Nephron (organoid): ENCODE measurements at regions not wholly inside any gene's neighbourhood (a gene's known extent, or its start where the extent isn't known, plus 50 kb on each side); places are given as distances from the start of the nearest gene placed in this dataset.
A peak's percentile ranks its signal among the peaks of the same experiment; 100 is the strongest.

Experiments
- H3K27ac Mint-ChIP-seq, 3 experiments: 2 replicates each; pipeline ENCODE4 v1.8.0; 2020; ENCODE audit warnings: mixed read lengths in 3 of 3, mild to moderate bottlenecking in 2 of 3, moderate library complexity in 1 of 3
- H3K27me3 Mint-ChIP-seq: 2 replicates; pipeline ENCODE4 v1.8.0; 2021; ENCODE audit warnings: low read depth, mild to moderate bottlenecking, moderate library complexity, mixed read lengths
- H3K36me3 Mint-ChIP-seq: 2 replicates; pipeline ENCODE4 v1.8.0; 2020; ENCODE audit warnings: low read depth, mixed read lengths
- H3K4me1 Mint-ChIP-seq: 2 replicates; pipeline ENCODE4 v1.8.0; 2020; ENCODE audit warnings: mixed read lengths
- H3K4me3 Mint-ChIP-seq, 3 experiments: 2 replicates each; pipeline ENCODE4 v1.8.0; 2020; ENCODE audit warnings: mild to moderate bottlenecking in 3 of 3, mixed read lengths in 3 of 3, moderate library complexity in 2 of 3
- H3K9me3 Mint-ChIP-seq: 2 replicates; pipeline ENCODE4 v1.8.0; 2020; ENCODE audit warnings: mixed read lengths
- CTCF ChIP-seq, 3 experiments: fragments of 200-600 bp; sonication (generic); IDR thresholded peaks; one replicate each; pipeline ENCODE4 v1.5.0; 2021; ENCODE audit warnings: antibody characterized with exemption in 3 of 3; ENCODE audit not compliant: unreplicated experiment in 3 of 3

- Mint-ChIP-seq H3K36me3 (no peaks in the 10 kb centered on the region), H3K9me3 (no peaks in the 10 kb centered on the region), H3K4me1 (peaks cover 13% of the 10 kb centered on the region), H3K27me3 (no peaks in the 10 kb centered on the region), H3K27ac (no peak overlapping the region), H3K4me3 (no peak overlapping the region)
- TF ChIP-seq CTCF (IDR thresholded peaks at IDR 0.05; ENCODE audit: unreplicated experiment in 3 of 3), result no peak
These were observed 121.3 kb upstream of the OSMR start for GRCh38 chr5:38724301-38725030.

GRCh38 chr5:38725371-38725865, 120.4 kb upstream of the OSMR start:
- no peaks in the 10 kb centered on the region for H3K36me3 Mint-ChIP-seq
- peaks cover 10% of the 10 kb centered on the region for H3K4me1 Mint-ChIP-seq
- H3K4me3 Mint-ChIP-seq, result no peak overlapping the region
- peak overlapping the region; percentile 49 to 55 (median 50) for H3K27ac Mint-ChIP-seq
- H3K9me3 Mint-ChIP-seq, result no peaks in the 10 kb centered on the region
- no peak for TF ChIP-seq CTCF (IDR thresholded peaks at IDR 0.05; ENCODE audit: unreplicated experiment in 3 of 3)
- no peaks in the 10 kb centered on the region for H3K27me3 Mint-ChIP-seq

GRCh38 chr5:38726279-38726678, 119.5 kb upstream of the OSMR start:
- TF ChIP-seq CTCF (IDR thresholded peaks at IDR 0.05; ENCODE audit: unreplicated experiment in 3 of 3), result no peak
- Mint-ChIP-seq H3K9me3 (no peaks in the 10 kb centered on the region), H3K27me3 (no peaks in the 10 kb centered on the region), H3K27ac (peak overlapping the region; percentile 0 to 55 (median 49)), H3K4me3 (no peak overlapping the region), H3K36me3 (no peaks in the 10 kb centered on the region), H3K4me1 (peaks cover 10% of the 10 kb centered on the region)

GRCh38 chr5:38728029-38728428, 117.8 kb upstream of the OSMR start:
- no peak for TF ChIP-seq CTCF (IDR thresholded peaks at IDR 0.05; ENCODE audit: unreplicated experiment in 3 of 3)
- no peaks in the 10 kb centered on the region for H3K36me3 Mint-ChIP-seq
- H3K27ac Mint-ChIP-seq, result peak overlapping the region in 2 of 3 experiments; percentile 13 to 66
- H3K4me1 Mint-ChIP-seq, result peaks cover 10% of the 10 kb centered on the region
- H3K4me3 Mint-ChIP-seq, result no peak overlapping the region
- no peaks in the 10 kb centered on the region for H3K9me3 Mint-ChIP-seq
- H3K27me3 Mint-ChIP-seq, result no peaks in the 10 kb centered on the region

GRCh38 chr5:38731461-38731860, 114.4 kb upstream of the OSMR start:
- Mint-ChIP-seq H3K9me3 (no peaks in the 10 kb centered on the region), H3K4me3 (no peak overlapping the region), H3K27me3 (no peaks in the 10 kb centered on the region), H3K27ac (no peak overlapping the region), H3K36me3 (no peaks in the 10 kb centered on the region), H3K4me1 (peaks cover 10% of the 10 kb centered on the region)
- TF ChIP-seq CTCF (IDR thresholded peaks at IDR 0.05; ENCODE audit: unreplicated experiment in 3 of 3), result no peak

- peaks cover 4% of the 10 kb centered on the region for H3K9me3 Mint-ChIP-seq
- no peaks in the 10 kb centered on the region for H3K4me1 Mint-ChIP-seq
- no peak for TF ChIP-seq CTCF (IDR thresholded peaks at IDR 0.05; ENCODE audit: unreplicated experiment in 3 of 3)
These were observed 111.5 kb upstream of the OSMR start for GRCh38 chr5:38734353-38734752.

More at GRCh38 chr5:38734353-38734752, 111.5 kb upstream of the OSMR start:
- Mint-ChIP-seq H3K36me3 (no peaks in the 10 kb centered on the region), H3K27me3 (no peaks in the 10 kb centered on the region), H3K27ac (no peak overlapping the region), H3K4me3 (no peak overlapping the region)
